ENCODE measurements at regions not wholly inside any gene's neighbourhood (a gene's known extent, or its start where the extent isn't known, plus 50 kb on each side); places are given as distances from the start of the nearest gene placed in this dataset.
"Not testable (repeated sequence)": the region's sequence is repeated elsewhere in the genome, so short reads cannot be mapped to it uniquely, and the experiment has no call there.

GRCh38 chr1:204792354-204792692 is 78.3 kb upstream of the NFASC start:
- no peak overlapping the region for H3K27ac ChIP-seq
- intact Hi-C loops (cut with DNase I) = no loop called here

GRCh38 chr1:204793259-204793914 is 77.3 kb upstream of the NFASC start:
- Histone ChIP-seq H3K27ac (no peak overlapping the region), H3K9ac (ENCODE audit: low read depth in 2 of 2, low read length in 2 of 2) (no peak overlapping the region), H3K4me3 (no peak overlapping the region), H3K27me3 (peaks cover 2% of the 10 kb centered on the region), H3K4me1 (no peaks in the 10 kb centered on the region), H3K9me3 (no peaks in the 10 kb centered on the region), H3K36me3 (no peaks in the 10 kb centered on the region)
- intact Hi-C loops (cut with DNase I) = no loop called here
- DNase-seq = no peak
- no peak for TF ChIP-seq CTCF (IDR thresholded peaks at IDR 0.05)

More at GRCh38 chr1:204792354-204792692, 78.3 kb upstream of the NFASC start:
- Histone ChIP-seq H3K4me1 (no peaks in the 10 kb centered on the region), H3K4me3 (no peak overlapping the region), H3K9ac (ENCODE audit: low read depth in 2 of 2, low read length in 2 of 2) (no peak overlapping the region), H3K36me3 (no peaks in the 10 kb centered on the region), H3K27me3 (peaks cover 2% of the 10 kb centered on the region), H3K9me3 (no peaks in the 10 kb centered on the region)
- no peak for DNase-seq
- no peak for TF ChIP-seq CTCF (IDR thresholded peaks at IDR 0.05)

GRCh38 chr1:204796886-204797285 is 73.8 kb upstream of the NFASC start:
- H3K4me1 ChIP-seq; DNase-seq; H3K9ac ChIP-seq (ENCODE audit: low read depth in 2 of 2, low read length in 2 of 2); H3K27me3 ChIP-seq; H3K27ac ChIP-seq; H3K4me3 ChIP-seq; intact Hi-C loops (cut with DNase I); H3K9me3 ChIP-seq; H3K36me3 ChIP-seq: not testable (repeated sequence)

GRCh38 chr1:204797401-204797800 is 73.3 kb upstream of the NFASC start:
- no peak overlapping the region for H3K4me3 ChIP-seq
- intact Hi-C loops (cut with DNase I) = no loop called here
- no peak overlapping the region for H3K9ac ChIP-seq (ENCODE audit: low read depth in 2 of 2, low read length in 2 of 2)
- H3K27ac ChIP-seq = no peak overlapping the region
- TF ChIP-seq CTCF (IDR thresholded peaks at IDR 0.05) = no peak
- no peaks in the 10 kb centered on the region for H3K4me1 ChIP-seq
- no peaks in the 10 kb centered on the region for H3K9me3 ChIP-seq
- DNase-seq = no peak
- no peaks in the 10 kb centered on the region for H3K27me3 ChIP-seq
- H3K36me3 ChIP-seq = no peaks in the 10 kb centered on the region

GRCh38 chr1:204799630-204800029 is 71.0 kb upstream of the NFASC start:
- intact Hi-C loops (cut with DNase I) = no loop called here
- Histone ChIP-seq H3K36me3 (no peaks in the 10 kb centered on the region), H3K9me3 (no peaks in the 10 kb centered on the region), H3K9ac (ENCODE audit: low read depth in 2 of 2, low read length in 2 of 2) (no peak overlapping the region), H3K27me3 (no peaks in the 10 kb centered on the region), H3K4me3 (no peak overlapping the region), H3K27ac (no peak overlapping the region), H3K4me1 (no peaks in the 10 kb centered on the region)
- TF ChIP-seq CTCF (IDR thresholded peaks at IDR 0.05) = no peak
- no peak for DNase-seq

GRCh38 chr1:204801211-204801610 is 69.5 kb upstream of the NFASC start:
- no peak for TF ChIP-seq CTCF (IDR thresholded peaks at IDR 0.05)
- no peak overlapping the region for H3K4me3 ChIP-seq
- no peak overlapping the region for H3K9ac ChIP-seq (ENCODE audit: low read depth in 2 of 2, low read length in 2 of 2)
- H3K36me3 ChIP-seq = no peaks in the 10 kb centered on the region
- no peaks in the 10 kb centered on the region for H3K27me3 ChIP-seq
- no peak overlapping the region for H3K27ac ChIP-seq
- no peak for DNase-seq
- intact Hi-C loops (cut with DNase I) = no loop called here
- no peaks in the 10 kb centered on the region for H3K9me3 ChIP-seq
- H3K4me1 ChIP-seq = no peaks in the 10 kb centered on the region

All from colonic mucosa (tissue), 4 donors.